HEK293 (cell line): ENCODE measurements at regions not wholly inside any gene's neighbourhood (a gene's known extent, or its start where the extent isn't known, plus 50 kb on each side); places are given as distances from the start of the nearest gene placed in this dataset.
"Not testable (repeated sequence)": the region's sequence is repeated elsewhere in the genome, so short reads cannot be mapped to it uniquely, and the experiment has no call there.

Source experiments
- CTCF ChIA-PET: fragments of 350-600 bp; formaldehyde crosslinking; extraction: SDS; loops from one replicate; lab custom pipeline; 2021; ENCODE audit warnings: antibody characterized with exemption; lab: Yijun Ruan, JAX
- POLR2A ChIA-PET: fragments of 300-600 bp; formaldehyde crosslinking; extraction: SDS; loops from one replicate; lab custom pipeline; 2020; ENCODE audit warnings: antibody characterized with exemption, inconsistent platforms; lab: Yijun Ruan, JAX
- H3K27ac ChIP-seq: fragments of 200-500 bp; sonication (Bioruptor generic); 2 replicates; pipeline ENCODE4 v1.5.1; 2014; ENCODE audit warnings: low read depth, low read length, control low read depth, inconsistent platforms; ENCODE audit errors: extremely low read depth
- H3K36me3 ChIP-seq, 2 experiments: fragments of 200-500 bp in 1 of 2; sonication (Bioruptor generic) in 1 of 2; 1 replicate in 1 of 2; 2 replicates in 1 of 2; pipeline ENCODE4 v1.5.1; 2014 to 2017; ENCODE audit warnings: inconsistent platforms in 2 of 2, low read length in 2 of 2; ENCODE audit not compliant: control insufficient read depth in 2 of 2, insufficient read depth in 1 of 2
- H3K4me1 ChIP-seq: fragments of 200-500 bp; sonication (Bioruptor generic); 2 replicates; pipeline ENCODE4 v1.5.1; 2014; ENCODE audit warnings: mild to moderate bottlenecking, low read length, inconsistent platforms; ENCODE audit not compliant: control insufficient read depth, insufficient read depth
- H3K4me3 ChIP-seq: 2 replicates; pipeline ENCODE4 v1.5.1; 2011; ENCODE audit warnings: low read depth, mild to moderate bottlenecking, control low read depth, low read length, moderate library complexity
- H3K9me3 ChIP-seq: fragments of 200-500 bp; sonication (Bioruptor generic); 2 replicates; pipeline ENCODE4 v1.5.1; 2014; ENCODE audit warnings: low read depth, low read length, inconsistent platforms; ENCODE audit not compliant: control insufficient read depth, insufficient read depth
- FEZF1 ChIP-seq: fragments of 450-650 bp; formaldehyde crosslinking; IDR thresholded peaks from 2 replicates; pipeline ENCODE4 v1.5.1; 2016; ENCODE audit warnings: missing biosample characterization, missing genetic modification characterization
- HOXA7 ChIP-seq: sonication (generic); formaldehyde crosslinking; IDR thresholded peaks from 2 replicates; pipeline ENCODE4 v1.8.1; 2022; ENCODE audit warnings: missing genetic modification reagents, borderline replicate concordance
- MYNN ChIP-seq: fragments of 450-650 bp; formaldehyde crosslinking; IDR thresholded peaks from 2 replicates; pipeline ENCODE4 v1.5.1; 2016; ENCODE audit warnings: missing biosample characterization, missing genetic modification characterization, borderline replicate concordance
- ZIC2 ChIP-seq: fragments of 450-650 bp; formaldehyde crosslinking; IDR thresholded peaks from 2 replicates; pipeline ENCODE4 v1.5.1; 2016; ENCODE audit warnings: missing biosample characterization, missing genetic modification characterization
- ZNF121 ChIP-seq: fragments of 450-650 bp; formaldehyde crosslinking; IDR thresholded peaks from 2 replicates; pipeline ENCODE4 v1.5.1; 2016; ENCODE audit warnings: missing biosample characterization, missing genetic modification characterization
- ZNF138 ChIP-seq: fragments of 450-650 bp; formaldehyde crosslinking; IDR thresholded peaks from 2 replicates; pipeline ENCODE4 v1.5.1; 2016; ENCODE audit warnings: missing biosample characterization, missing genetic modification characterization, borderline replicate concordance
- ZNF174 ChIP-seq: fragments of 450-650 bp; formaldehyde crosslinking; IDR thresholded peaks from 2 replicates; pipeline ENCODE4 v1.5.0; 2017; ENCODE audit warnings: missing biosample characterization, mild to moderate bottlenecking, missing genetic modification characterization
- ZNF19 ChIP-seq: fragments of 450-650 bp; formaldehyde crosslinking; IDR thresholded peaks from 2 replicates; pipeline ENCODE4; 2016; ENCODE audit warnings: missing biosample characterization, missing genetic modification characterization, low read depth
- ZNF248 ChIP-seq: fragments of 450-650 bp; formaldehyde crosslinking; IDR thresholded peaks from 2 replicates; pipeline ENCODE4 v1.5.1; 2017; ENCODE audit warnings: missing biosample characterization, missing genetic modification characterization
- ZNF266 ChIP-seq: fragments of 450-650 bp; formaldehyde crosslinking; IDR thresholded peaks from 2 replicates; pipeline ENCODE4 v1.5.1; 2016; ENCODE audit warnings: missing biosample characterization, missing genetic modification characterization, low read depth
- ZNF302 ChIP-seq: fragments of 450-650 bp; formaldehyde crosslinking; IDR thresholded peaks from 2 replicates; pipeline ENCODE4 v1.5.1; 2016; ENCODE audit warnings: missing biosample characterization, missing genetic modification characterization, low read depth
- ZNF341 ChIP-seq: fragments of 450-650 bp; formaldehyde crosslinking; IDR thresholded peaks from 2 replicates; pipeline ENCODE4; 2016; ENCODE audit warnings: low read depth, missing biosample characterization, missing genetic modification characterization
- ZNF394 ChIP-seq: fragments of 450-650 bp; formaldehyde crosslinking; IDR thresholded peaks from 2 replicates; pipeline ENCODE4 v1.5.1; 2016; ENCODE audit warnings: missing biosample characterization, missing genetic modification characterization, mild to moderate bottlenecking, moderate library complexity, borderline replicate concordance
- ZNF48 ChIP-seq: fragments of 450-650 bp; formaldehyde crosslinking; IDR thresholded peaks from 2 replicates; pipeline ENCODE4 v1.5.1; 2016; ENCODE audit warnings: missing biosample characterization, missing genetic modification characterization
- ZNF600 ChIP-seq: fragments of 450-650 bp; formaldehyde crosslinking; IDR thresholded peaks from 2 replicates; pipeline ENCODE4 v1.5.1; 2016; ENCODE audit warnings: missing biosample characterization, missing genetic modification characterization
- ZNF610 ChIP-seq: fragments of 450-650 bp; formaldehyde crosslinking; IDR thresholded peaks from 2 replicates; pipeline ENCODE4 v1.5.1; 2016; ENCODE audit warnings: missing biosample characterization, missing genetic modification characterization, borderline replicate concordance
- TF ChIP-seq, protein P1 (sequence below): fragments of 450-650 bp; formaldehyde crosslinking; conservative IDR thresholded peaks from 2 replicates; pipeline ENCODE4 v1.5.1; 2016; ENCODE audit warnings: low read depth, missing biosample characterization, missing genetic modification characterization
- TF ChIP-seq, protein P2 (sequence below): sonication (generic); formaldehyde crosslinking; IDR thresholded peaks from 2 replicates; pipeline ENCODE4 v1.8.1; 2022; ENCODE audit warnings: mild to moderate bottlenecking, moderate library complexity, missing genetic modification reagents
- TF ChIP-seq, protein P3 (sequence below): fragments of 450-650 bp; formaldehyde crosslinking; IDR thresholded peaks from 2 replicates; pipeline ENCODE4 v1.5.1; 2016; ENCODE audit warnings: missing biosample characterization, missing genetic modification characterization
- TF ChIP-seq, protein P4 (sequence below): fragments of 450-650 bp; formaldehyde crosslinking; IDR thresholded peaks from 2 replicates; pipeline ENCODE4 v1.5.1; 2016; ENCODE audit warnings: missing biosample characterization, missing genetic modification characterization

DNA sequence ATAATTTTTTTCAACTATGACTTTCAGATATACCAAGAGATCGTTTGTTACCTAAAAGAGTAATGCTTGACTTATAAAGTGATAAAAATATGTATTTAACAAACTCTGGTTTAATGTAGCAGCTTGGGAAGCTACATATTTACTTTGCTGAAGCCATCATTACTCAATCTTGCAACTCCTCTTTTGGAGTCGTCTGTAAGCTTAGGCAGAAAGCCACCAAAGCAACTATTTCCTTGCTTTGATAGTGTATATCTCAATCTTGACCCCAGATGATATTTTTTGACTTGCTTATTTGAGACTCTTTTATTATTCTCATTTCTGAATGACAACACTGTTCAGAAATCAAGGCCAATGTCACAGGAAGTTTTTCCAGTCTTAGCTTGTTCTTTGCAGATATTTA lies 183.0 kb downstream of the SAMD5 start (continued):
- TF ChIP-seq, protein P1, sequence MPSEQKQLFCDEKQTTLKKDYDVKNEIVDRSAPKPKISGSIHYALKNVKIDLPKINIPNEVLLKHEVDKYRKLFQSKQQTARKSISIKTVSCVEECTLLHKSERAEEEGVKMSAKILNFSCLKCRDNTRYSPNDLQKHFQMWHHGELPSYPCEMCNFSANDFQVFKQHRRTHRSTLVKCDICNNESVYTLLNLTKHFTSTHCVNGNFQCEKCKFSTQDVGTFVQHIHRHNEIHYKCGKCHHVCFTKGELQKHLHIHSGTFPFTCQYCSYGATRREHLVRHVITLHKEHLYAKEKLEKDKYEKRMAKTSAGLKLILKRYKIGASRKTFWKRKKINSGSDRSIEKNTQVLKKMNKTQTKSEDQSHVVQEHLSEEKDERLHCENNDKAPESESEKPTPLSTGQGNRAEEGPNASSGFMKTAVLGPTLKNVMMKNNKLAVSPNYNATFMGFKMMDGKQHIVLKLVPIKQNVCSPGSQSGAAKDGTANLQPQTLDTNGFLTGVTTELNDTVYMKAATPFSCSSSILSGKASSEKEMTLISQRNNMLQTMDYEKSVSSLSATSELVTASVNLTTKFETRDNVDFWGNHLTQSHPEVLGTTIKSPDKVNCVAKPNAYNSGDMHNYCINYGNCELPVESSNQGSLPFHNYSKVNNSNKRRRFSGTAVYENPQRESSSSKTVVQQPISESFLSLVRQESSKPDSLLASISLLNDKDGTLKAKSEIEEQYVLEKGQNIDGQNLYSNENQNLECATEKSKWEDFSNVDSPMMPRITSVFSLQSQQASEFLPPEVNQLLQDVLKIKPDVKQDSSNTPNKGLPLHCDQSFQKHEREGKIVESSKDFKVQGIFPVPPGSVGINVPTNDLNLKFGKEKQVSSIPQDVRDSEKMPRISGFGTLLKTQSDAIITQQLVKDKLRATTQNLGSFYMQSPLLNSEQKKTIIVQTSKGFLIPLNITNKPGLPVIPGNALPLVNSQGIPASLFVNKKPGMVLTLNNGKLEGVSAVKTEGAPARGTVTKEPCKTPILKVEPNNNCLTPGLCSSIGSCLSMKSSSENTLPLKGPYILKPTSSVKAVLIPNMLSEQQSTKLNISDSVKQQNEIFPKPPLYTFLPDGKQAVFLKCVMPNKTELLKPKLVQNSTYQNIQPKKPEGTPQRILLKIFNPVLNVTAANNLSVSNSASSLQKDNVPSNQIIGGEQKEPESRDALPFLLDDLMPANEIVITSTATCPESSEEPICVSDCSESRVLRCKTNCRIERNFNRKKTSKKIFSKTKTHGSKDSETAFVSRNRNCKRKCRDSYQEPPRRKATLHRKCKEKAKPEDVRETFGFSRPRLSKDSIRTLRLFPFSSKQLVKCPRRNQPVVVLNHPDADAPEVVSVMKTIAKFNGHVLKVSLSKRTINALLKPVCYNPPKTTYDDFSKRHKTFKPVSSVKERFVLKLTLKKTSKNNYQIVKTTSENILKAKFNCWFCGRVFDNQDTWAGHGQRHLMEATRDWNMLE (tag by site-specific recombination) = no peak

DNA sequence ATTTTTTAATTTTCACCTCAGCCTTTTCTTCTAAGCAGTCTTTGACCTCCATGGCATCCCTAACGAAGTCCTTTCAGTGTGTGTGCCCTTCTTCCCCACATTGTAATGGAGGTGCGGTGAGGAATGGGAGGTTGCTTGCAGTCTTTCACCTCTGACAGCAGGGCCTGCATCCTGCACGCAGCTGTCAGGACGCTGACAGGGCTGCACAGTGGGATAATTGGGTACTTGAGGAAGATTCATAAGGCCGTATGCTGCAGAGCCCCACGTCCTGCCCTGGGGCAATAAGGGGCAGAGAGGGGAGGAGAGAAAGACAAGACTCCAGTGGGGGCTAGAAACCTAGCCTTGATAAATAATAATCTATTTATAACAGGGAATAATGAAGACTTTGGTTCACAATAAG lies 184.7 kb downstream of the SAMD5 start:
- no peaks in the 10 kb centered on the region for H3K9me3 ChIP-seq
- no peaks in the 10 kb centered on the region for H3K36me3 ChIP-seq
- no peak overlapping the region for H3K4me3 ChIP-seq
- POLR2A ChIA-PET = no interaction called here
- no peak overlapping the region for H3K27ac ChIP-seq
- TF ChIP-seq ZNF121 (no peak), FEZF1 (no peak), ZNF394 (tag by site-specific recombination) (no peak), ZNF302 (tag by site-specific recombination) (no peak)
- TF ChIP-seq, protein P2, sequence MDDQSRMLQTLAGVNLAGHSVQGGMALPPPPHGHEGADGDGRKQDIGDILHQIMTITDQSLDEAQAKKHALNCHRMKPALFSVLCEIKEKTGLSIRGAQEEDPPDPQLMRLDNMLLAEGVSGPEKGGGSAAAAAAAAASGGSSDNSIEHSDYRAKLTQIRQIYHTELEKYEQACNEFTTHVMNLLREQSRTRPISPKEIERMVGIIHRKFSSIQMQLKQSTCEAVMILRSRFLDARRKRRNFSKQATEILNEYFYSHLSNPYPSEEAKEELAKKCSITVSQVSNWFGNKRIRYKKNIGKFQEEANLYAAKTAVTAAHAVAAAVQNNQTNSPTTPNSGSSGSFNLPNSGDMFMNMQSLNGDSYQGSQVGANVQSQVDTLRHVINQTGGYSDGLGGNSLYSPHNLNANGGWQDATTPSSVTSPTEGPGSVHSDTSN (CRISPR knock-in tag) = no peak
- TF ChIP-seq, protein P3, sequence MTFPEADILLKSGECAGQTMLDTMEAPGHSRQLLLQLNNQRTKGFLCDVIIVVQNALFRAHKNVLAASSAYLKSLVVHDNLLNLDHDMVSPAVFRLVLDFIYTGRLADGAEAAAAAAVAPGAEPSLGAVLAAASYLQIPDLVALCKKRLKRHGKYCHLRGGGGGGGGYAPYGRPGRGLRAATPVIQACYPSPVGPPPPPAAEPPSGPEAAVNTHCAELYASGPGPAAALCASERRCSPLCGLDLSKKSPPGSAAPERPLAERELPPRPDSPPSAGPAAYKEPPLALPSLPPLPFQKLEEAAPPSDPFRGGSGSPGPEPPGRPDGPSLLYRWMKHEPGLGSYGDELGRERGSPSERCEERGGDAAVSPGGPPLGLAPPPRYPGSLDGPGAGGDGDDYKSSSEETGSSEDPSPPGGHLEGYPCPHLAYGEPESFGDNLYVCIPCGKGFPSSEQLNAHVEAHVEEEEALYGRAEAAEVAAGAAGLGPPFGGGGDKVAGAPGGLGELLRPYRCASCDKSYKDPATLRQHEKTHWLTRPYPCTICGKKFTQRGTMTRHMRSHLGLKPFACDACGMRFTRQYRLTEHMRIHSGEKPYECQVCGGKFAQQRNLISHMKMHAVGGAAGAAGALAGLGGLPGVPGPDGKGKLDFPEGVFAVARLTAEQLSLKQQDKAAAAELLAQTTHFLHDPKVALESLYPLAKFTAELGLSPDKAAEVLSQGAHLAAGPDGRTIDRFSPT (tag by site-specific recombination) = no peak
- TF ChIP-seq, all 188 proteins: peak for 0
- no peaks in the 10 kb centered on the region for H3K4me1 ChIP-seq
- CTCF ChIA-PET = no interaction called here

DNA sequence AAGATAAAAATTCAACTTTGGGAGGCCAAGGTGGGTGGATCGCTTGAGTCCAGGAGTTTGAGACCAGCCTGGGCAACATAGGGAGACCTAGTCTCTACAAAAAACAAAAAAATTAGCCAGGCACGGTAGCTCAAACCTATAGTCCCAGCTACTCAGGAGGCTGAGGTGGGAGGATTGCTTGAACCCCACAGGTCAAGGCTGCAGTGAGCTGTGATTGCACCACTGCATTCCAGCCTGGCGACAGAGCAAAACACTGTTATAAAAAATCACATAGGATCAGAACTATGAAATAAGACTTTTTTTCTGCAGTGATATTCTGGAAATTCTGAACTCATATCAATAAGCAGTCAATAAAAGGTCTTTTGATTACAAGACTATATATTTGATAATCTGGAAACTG lies 186.1 kb downstream of the SAMD5 start:
- POLR2A ChIA-PET, H3K9me3 ChIP-seq, H3K27ac ChIP-seq, H3K36me3 ChIP-seq, H3K4me1 ChIP-seq, H3K4me3 ChIP-seq: not testable (repeated sequence)
- CTCF ChIA-PET = interaction anchor here (0.6 to 0.7 kb wide), 2 partner anchors 13 to 17 kb away, joined by 3 read pairs; no protein-coding TSS in a partner anchor

DNA sequence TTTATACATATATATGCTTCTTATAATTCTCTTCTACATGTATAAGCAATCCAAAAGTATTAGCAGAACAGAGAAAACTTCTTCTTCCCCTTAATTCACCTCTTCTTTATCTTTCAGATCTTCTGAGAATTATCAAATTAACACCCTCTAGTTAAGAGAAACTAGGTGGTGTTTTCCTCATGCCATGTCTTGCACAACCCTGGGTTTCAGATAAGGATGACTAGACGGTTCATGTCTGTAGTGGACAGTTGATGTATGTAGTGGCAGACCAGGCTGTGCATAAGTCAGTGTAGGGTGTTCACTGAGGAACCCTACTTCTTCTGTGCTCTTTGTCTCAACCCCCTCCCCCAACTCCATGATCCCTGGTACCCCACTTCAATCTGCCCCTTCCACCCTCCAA lies 187.3 kb downstream of the SAMD5 start:
- H3K4me3 ChIP-seq = no peak overlapping the region
- no peaks in the 10 kb centered on the region for H3K36me3 ChIP-seq
- ChIA-PET POLR2A (no interaction called here), CTCF (no interaction called here)
- H3K9me3 ChIP-seq = no peaks in the 10 kb centered on the region
- no peak overlapping the region for H3K27ac ChIP-seq
- H3K4me1 ChIP-seq = peaks cover 2% of the 10 kb centered on the region; the same call in 1 of the 2 replicates
- TF ChIP-seq HOXA7 (CRISPR knock-in tag) = no peak
- no peak for TF ChIP-seq ZNF121
- no peak for TF ChIP-seq ZNF394 (tag by site-specific recombination)
- TF ChIP-seq ZNF341 (tag by site-specific recombination) = no peak
- no peak for TF ChIP-seq ZNF48
- TF ChIP-seq ZNF600 (tag by site-specific recombination) = no peak
- no peak for TF ChIP-seq ZNF610 (tag by site-specific recombination)
- TF ChIP-seq ZNF138 = no peak
- TF ChIP-seq ZNF266 (tag by site-specific recombination) = no peak
- no peak for TF ChIP-seq ZNF19 (tag by site-specific recombination)
- no peak for TF ChIP-seq ZIC2 (tag by site-specific recombination)
- TF ChIP-seq, protein P4, sequence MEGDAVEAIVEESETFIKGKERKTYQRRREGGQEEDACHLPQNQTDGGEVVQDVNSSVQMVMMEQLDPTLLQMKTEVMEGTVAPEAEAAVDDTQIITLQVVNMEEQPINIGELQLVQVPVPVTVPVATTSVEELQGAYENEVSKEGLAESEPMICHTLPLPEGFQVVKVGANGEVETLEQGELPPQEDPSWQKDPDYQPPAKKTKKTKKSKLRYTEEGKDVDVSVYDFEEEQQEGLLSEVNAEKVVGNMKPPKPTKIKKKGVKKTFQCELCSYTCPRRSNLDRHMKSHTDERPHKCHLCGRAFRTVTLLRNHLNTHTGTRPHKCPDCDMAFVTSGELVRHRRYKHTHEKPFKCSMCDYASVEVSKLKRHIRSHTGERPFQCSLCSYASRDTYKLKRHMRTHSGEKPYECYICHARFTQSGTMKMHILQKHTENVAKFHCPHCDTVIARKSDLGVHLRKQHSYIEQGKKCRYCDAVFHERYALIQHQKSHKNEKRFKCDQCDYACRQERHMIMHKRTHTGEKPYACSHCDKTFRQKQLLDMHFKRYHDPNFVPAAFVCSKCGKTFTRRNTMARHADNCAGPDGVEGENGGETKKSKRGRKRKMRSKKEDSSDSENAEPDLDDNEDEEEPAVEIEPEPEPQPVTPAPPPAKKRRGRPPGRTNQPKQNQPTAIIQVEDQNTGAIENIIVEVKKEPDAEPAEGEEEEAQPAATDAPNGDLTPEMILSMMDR (tag by site-specific recombination) = no peak
- TF ChIP-seq ZNF248 (tag by site-specific recombination) = no peak
- TF ChIP-seq ZNF174 (tag by site-specific recombination) = no peak
- no peak for TF ChIP-seq MYNN
